Liver (tissue), 8 donors: ENCODE measurements at regions not wholly inside any gene's neighbourhood (a gene's known extent, or its start where the extent isn't known, plus 50 kb on each side); places are given as distances from the start of the nearest gene placed in this dataset.

ENCODE experiments used
- DNase-seq: peaks from one replicate; pipeline ENCODE4 v3.0.0-alpha.2; 2017; ENCODE audit warnings: low spot score
- H3K27ac ChIP-seq, 2 donors: one replicate each; pipeline ENCODE4 v1.7.0; 2013; ENCODE audit warnings: inconsistent platforms in 2 of 2, low read length in 2 of 2, control low read depth in 1 of 2, low read depth in 1 of 2, mild to moderate bottlenecking in 1 of 2
- H3K27me3 ChIP-seq, 4 donors: one replicate each; pipeline versions ENCODE4 v1.6.1 to v1.7.0; 2013; ENCODE audit warnings: low read length in 3 of 4, inconsistent platforms in 1 of 4, mild to moderate bottlenecking in 1 of 4, moderate library complexity in 1 of 4; ENCODE audit not compliant: control insufficient read depth in 4 of 4, insufficient read depth in 4 of 4
- H3K36me3 ChIP-seq, 4 donors: one replicate each; pipeline versions ENCODE4 v1.6.1 to v1.7.0; 2013; ENCODE audit warnings: low read length in 3 of 4, mild to moderate bottlenecking in 3 of 4, low read depth in 1 of 4, moderate library complexity in 1 of 4; ENCODE audit not compliant: control insufficient read depth in 4 of 4, insufficient read depth in 3 of 4
- H3K4me1 ChIP-seq, 4 donors: one replicate each; pipeline versions ENCODE4 v1.6.1 to v1.7.0; 2013; ENCODE audit warnings: low read length in 3 of 4, mild to moderate bottlenecking in 3 of 4, moderate library complexity in 1 of 4; ENCODE audit not compliant: control insufficient read depth in 4 of 4, insufficient read depth in 4 of 4
- H3K4me3 ChIP-seq, 3 donors: one replicate each; pipeline versions ENCODE4 v1.6.1 to v1.7.0; 2013; ENCODE audit warnings: low read length in 3 of 3, control low read depth in 1 of 3, low read depth in 1 of 3, mild to moderate bottlenecking in 1 of 3
- H3K9ac ChIP-seq, 2 donors: one replicate each; pipeline ENCODE4 v1.7.0; 2013; ENCODE audit warnings: low read length in 2 of 2, mild to moderate bottlenecking in 2 of 2, moderate library complexity in 2 of 2, control low read depth in 1 of 2, low read depth in 1 of 2
- H3K9me3 ChIP-seq, 4 donors: one replicate each; pipeline versions ENCODE4 v1.6.1 to v1.7.0; 2013; ENCODE audit warnings: low read length in 3 of 4; ENCODE audit not compliant: control insufficient read depth in 4 of 4
- EGR1 ChIP-seq, 2 donors: IDR thresholded peaks; 2 replicates each; pipeline ENCODE4 v1.6.1; 2016 to 2018; ENCODE audit warnings: antibody characterized with exemption in 2 of 2, low read depth in 2 of 2
- FOXA1 ChIP-seq: IDR thresholded peaks from 2 replicates; pipeline ENCODE4 v1.6.1; 2016; ENCODE audit warnings: antibody characterized with exemption
- FOXA2 ChIP-seq: IDR thresholded peaks from 2 replicates; pipeline ENCODE4 v1.6.1; 2016; ENCODE audit warnings: antibody characterized with exemption
- GABPA ChIP-seq, 2 donors: IDR thresholded peaks in 1 of 2; conservative IDR thresholded peaks in 1 of 2; 2 replicates each; pipeline ENCODE4 v1.6.1; 2016; ENCODE audit warnings: antibody characterized with exemption in 2 of 2, mild to moderate bottlenecking in 1 of 2, moderate library complexity in 1 of 2
- HNF4A ChIP-seq, 2 donors: conservative IDR thresholded peaks; 2 replicates each; pipeline ENCODE4 v1.6.1; 2016; ENCODE audit warnings: antibody characterized with exemption in 2 of 2, mild to moderate bottlenecking in 2 of 2
- HNF4G ChIP-seq: IDR thresholded peaks from 2 replicates; pipeline ENCODE4 v1.6.1; 2016; ENCODE audit warnings: antibody characterized with exemption
- JUND ChIP-seq, 2 donors: IDR thresholded peaks; 2 replicates each; pipeline ENCODE4 v1.6.1; 2016; ENCODE audit warnings: antibody characterized with exemption in 2 of 2
- NR2F2 ChIP-seq: IDR thresholded peaks from 2 replicates; pipeline ENCODE4 v1.6.1; 2016; ENCODE audit warnings: antibody characterized with exemption
- RAD21 ChIP-seq, 2 donors: IDR thresholded peaks; 2 replicates each; pipeline ENCODE4 v1.6.1; 2016; ENCODE audit warnings: antibody characterized with exemption in 2 of 2, mild to moderate bottlenecking in 2 of 2
- RXRA ChIP-seq, 2 donors: IDR thresholded peaks; 2 replicates each; pipeline ENCODE4 v1.6.1; 2017 to 2018; ENCODE audit warnings: antibody characterized with exemption in 2 of 2, mild to moderate bottlenecking in 1 of 2
- SP1 ChIP-seq: IDR thresholded peaks from 2 replicates; pipeline ENCODE4 v1.6.1; 2018; ENCODE audit warnings: antibody characterized with exemption, mild to moderate bottlenecking
- TAF1 ChIP-seq: conservative IDR thresholded peaks from 2 replicates; pipeline ENCODE4 v1.6.1; 2016; ENCODE audit warnings: antibody characterized with exemption, mild to moderate bottlenecking
- YY1 ChIP-seq: IDR thresholded peaks from 2 replicates; pipeline ENCODE4 v1.6.1; 2016; ENCODE audit warnings: antibody characterized with exemption, mild to moderate bottlenecking
- WGBS: extraction: QIAGEN DNeasy Blood & Tissue Kit; methylation state at CpG from one replicate; pipeline ENCODE4 v1.1.7; 2013; 5-methylcytosine and 5-hydroxymethylcytosine counted together
- TF ChIP-seq, protein P1 (sequence below): IDR thresholded peaks from 2 replicates; pipeline ENCODE4 v1.6.1; 2016; ENCODE audit warnings: antibody characterized with exemption
- TF ChIP-seq, protein P2 (sequence below): fragments of 150-350 bp; IDR thresholded peaks from 2 replicates; pipeline ENCODE4 v1.5.1; 2017; ENCODE audit warnings: improper control_type of control experiment, low read depth, low read length; ENCODE audit not compliant: missing input control
- TF ChIP-seq, protein P3 (sequence below): IDR thresholded peaks from 2 replicates; pipeline ENCODE4 v1.6.1; 2016; ENCODE audit warnings: antibody characterized with exemption, mild to moderate bottlenecking
- TF ChIP-seq, protein P4 (sequence below): IDR thresholded peaks from 2 replicates; pipeline ENCODE4 v1.6.1; 2016; ENCODE audit warnings: antibody characterized with exemption
- TF ChIP-seq, protein P5 (sequence below): IDR thresholded peaks from 2 replicates; pipeline ENCODE4 v1.6.1; 2016; ENCODE audit warnings: antibody characterized with exemption
- donor health status: healthy.
- donor health status: healthy.
- donor health status: healthy.
- donor health status: healthy.
- donor health status: healthy.

DNA sequence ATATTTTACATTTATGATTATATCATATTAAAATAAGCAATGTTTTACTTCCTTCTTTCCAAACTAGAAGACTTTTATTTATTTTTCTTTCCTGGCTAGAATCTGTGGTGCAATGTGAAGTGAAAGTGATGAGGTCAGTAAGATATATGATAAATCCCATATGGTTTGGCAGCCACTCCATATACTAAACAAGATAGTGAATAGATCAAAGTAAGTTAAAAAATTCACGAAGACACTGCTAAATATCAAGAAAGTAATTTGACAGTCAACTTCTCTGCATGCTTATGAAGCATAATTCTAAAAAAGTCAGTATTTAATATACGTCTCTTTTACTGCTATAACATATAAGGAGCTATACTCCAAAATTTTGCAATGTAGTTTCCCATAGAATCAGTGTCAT is 972.8 kb downstream of the DTWD2 start:
- H3K27me3 ChIP-seq, result peaks cover 0 to 3% (median 0%) of the 10 kb centered on the region in 4 donors
- no peak for DNase-seq
- H3K9me3 ChIP-seq, result no peaks in the 10 kb centered on the region
- H3K4me1 ChIP-seq, result no peaks in the 10 kb centered on the region
- TF ChIP-seq, protein P1, sequence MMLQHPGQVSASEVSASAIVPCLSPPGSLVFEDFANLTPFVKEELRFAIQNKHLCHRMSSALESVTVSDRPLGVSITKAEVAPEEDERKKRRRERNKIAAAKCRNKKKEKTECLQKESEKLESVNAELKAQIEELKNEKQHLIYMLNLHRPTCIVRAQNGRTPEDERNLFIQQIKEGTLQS, result no peak
- no peak for TF ChIP-seq EGR1 (IDR thresholded peaks at IDR 0.05; ENCODE audit: low read depth in 2 of 2)
- TF ChIP-seq HNF4A (conservative IDR thresholded peaks at IDR 0.05), result no peak
- TF ChIP-seq GABPA (IDR thresholded peaks at IDR 0.05 in 1 of 2, conservative IDR thresholded peaks at IDR 0.05 in 1 of 2), result no peak
- TF ChIP-seq FOXA2, result no peak
- no peak for TF ChIP-seq FOXA1
- no peak for TF ChIP-seq RXRA (IDR thresholded peaks at IDR 0.05)
- TF ChIP-seq NR2F2, result no peak
- TF ChIP-seq RAD21 (IDR thresholded peaks at IDR 0.05), result no peak
- TF ChIP-seq YY1, result no peak
- no peak for TF ChIP-seq SP1
- H3K36me3 ChIP-seq, result no peaks in the 10 kb centered on the region
- WGBS, result 68% methylated on average over 2 of the region's 2 CpGs
- H3K9ac ChIP-seq, result no peak overlapping the region
- H3K4me3 ChIP-seq, result no peak overlapping the region
- no peak overlapping the region for H3K27ac ChIP-seq

DNA sequence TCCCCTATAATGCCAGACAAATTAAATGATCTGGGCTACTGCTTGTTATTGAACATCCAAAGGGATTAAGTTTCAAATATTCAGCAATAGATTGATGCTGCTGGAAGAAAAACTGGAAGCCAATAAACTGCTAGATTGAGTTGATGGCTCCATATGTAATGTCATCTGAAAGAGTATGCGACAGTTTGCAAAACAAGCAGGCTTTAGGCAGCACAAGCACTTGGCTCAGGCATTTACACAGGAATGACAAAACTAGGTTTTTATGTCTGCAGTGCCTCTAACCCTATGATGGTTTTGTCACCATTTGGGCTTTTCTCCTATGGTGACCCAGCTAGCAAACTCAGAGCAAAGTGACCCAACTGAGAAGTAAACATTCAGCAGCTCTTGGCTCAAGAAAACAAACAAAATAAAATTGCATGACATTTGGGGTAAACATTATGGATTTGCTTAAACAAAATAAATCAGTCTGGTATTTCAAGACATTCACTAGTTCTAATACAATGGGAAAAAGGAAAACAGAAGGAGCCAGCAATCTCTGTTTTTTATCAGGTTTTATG is 978.5 kb downstream of the DTWD2 start:
- Histone ChIP-seq H3K4me3 (no peak overlapping the region), H3K4me1 (no peaks in the 10 kb centered on the region), H3K9ac (no peak overlapping the region), H3K27me3 (peaks cover 0 to 4% (median 0%) of the 10 kb centered on the region in 4 donors), H3K27ac (no peak overlapping the region), H3K9me3 (no peaks in the 10 kb centered on the region), H3K36me3 (no peaks in the 10 kb centered on the region)
- no peak for DNase-seq
- WGBS, result 66% methylated on average over 1 of the region's 1 CpG
- no peak for TF ChIP-seq YY1
- no peak for TF ChIP-seq TAF1
- TF ChIP-seq SP1, result no peak
- no peak for TF ChIP-seq NR2F2
- TF ChIP-seq, protein P2, sequence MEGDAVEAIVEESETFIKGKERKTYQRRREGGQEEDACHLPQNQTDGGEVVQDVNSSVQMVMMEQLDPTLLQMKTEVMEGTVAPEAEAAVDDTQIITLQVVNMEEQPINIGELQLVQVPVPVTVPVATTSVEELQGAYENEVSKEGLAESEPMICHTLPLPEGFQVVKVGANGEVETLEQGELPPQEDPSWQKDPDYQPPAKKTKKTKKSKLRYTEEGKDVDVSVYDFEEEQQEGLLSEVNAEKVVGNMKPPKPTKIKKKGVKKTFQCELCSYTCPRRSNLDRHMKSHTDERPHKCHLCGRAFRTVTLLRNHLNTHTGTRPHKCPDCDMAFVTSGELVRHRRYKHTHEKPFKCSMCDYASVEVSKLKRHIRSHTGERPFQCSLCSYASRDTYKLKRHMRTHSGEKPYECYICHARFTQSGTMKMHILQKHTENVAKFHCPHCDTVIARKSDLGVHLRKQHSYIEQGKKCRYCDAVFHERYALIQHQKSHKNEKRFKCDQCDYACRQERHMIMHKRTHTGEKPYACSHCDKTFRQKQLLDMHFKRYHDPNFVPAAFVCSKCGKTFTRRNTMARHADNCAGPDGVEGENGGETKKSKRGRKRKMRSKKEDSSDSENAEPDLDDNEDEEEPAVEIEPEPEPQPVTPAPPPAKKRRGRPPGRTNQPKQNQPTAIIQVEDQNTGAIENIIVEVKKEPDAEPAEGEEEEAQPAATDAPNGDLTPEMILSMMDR, result no peak
- no peak for TF ChIP-seq HNF4A (conservative IDR thresholded peaks at IDR 0.05)
- TF ChIP-seq EGR1 (IDR thresholded peaks at IDR 0.05; ENCODE audit: low read depth in 2 of 2), result no peak
- TF ChIP-seq, protein P3, sequence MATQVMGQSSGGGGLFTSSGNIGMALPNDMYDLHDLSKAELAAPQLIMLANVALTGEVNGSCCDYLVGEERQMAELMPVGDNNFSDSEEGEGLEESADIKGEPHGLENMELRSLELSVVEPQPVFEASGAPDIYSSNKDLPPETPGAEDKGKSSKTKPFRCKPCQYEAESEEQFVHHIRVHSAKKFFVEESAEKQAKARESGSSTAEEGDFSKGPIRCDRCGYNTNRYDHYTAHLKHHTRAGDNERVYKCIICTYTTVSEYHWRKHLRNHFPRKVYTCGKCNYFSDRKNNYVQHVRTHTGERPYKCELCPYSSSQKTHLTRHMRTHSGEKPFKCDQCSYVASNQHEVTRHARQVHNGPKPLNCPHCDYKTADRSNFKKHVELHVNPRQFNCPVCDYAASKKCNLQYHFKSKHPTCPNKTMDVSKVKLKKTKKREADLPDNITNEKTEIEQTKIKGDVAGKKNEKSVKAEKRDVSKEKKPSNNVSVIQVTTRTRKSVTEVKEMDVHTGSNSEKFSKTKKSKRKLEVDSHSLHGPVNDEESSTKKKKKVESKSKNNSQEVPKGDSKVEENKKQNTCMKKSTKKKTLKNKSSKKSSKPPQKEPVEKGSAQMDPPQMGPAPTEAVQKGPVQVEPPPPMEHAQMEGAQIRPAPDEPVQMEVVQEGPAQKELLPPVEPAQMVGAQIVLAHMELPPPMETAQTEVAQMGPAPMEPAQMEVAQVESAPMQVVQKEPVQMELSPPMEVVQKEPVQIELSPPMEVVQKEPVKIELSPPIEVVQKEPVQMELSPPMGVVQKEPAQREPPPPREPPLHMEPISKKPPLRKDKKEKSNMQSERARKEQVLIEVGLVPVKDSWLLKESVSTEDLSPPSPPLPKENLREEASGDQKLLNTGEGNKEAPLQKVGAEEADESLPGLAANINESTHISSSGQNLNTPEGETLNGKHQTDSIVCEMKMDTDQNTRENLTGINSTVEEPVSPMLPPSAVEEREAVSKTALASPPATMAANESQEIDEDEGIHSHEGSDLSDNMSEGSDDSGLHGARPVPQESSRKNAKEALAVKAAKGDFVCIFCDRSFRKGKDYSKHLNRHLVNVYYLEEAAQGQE, result no peak
- no peak for TF ChIP-seq RAD21 (IDR thresholded peaks at IDR 0.05)
- no peak for TF ChIP-seq RXRA (IDR thresholded peaks at IDR 0.05)
- no peak for TF ChIP-seq JUND (IDR thresholded peaks at IDR 0.05)
- TF ChIP-seq FOXA2, result no peak
- TF ChIP-seq HNF4G, result no peak
- TF ChIP-seq, protein P4, sequence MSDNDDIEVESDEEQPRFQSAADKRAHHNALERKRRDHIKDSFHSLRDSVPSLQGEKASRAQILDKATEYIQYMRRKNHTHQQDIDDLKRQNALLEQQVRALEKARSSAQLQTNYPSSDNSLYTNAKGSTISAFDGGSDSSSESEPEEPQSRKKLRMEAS, result no peak
- TF ChIP-seq GABPA (IDR thresholded peaks at IDR 0.05 in 1 of 2, conservative IDR thresholded peaks at IDR 0.05 in 1 of 2), result no peak
- TF ChIP-seq, protein P5, sequence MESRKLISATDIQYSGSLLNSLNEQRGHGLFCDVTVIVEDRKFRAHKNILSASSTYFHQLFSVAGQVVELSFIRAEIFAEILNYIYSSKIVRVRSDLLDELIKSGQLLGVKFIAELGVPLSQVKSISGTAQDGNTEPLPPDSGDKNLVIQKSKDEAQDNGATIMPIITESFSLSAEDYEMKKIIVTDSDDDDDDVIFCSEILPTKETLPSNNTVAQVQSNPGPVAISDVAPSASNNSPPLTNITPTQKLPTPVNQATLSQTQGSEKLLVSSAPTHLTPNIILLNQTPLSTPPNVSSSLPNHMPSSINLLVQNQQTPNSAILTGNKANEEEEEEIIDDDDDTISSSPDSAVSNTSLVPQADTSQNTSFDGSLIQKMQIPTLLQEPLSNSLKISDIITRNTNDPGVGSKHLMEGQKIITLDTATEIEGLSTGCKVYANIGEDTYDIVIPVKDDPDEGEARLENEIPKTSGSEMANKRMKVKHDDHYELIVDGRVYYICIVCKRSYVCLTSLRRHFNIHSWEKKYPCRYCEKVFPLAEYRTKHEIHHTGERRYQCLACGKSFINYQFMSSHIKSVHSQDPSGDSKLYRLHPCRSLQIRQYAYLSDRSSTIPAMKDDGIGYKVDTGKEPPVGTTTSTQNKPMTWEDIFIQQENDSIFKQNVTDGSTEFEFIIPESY, result no peak
